Muscle layer of colon (tissue), 2 donors: ENCODE measurements at regions not wholly inside any gene's neighbourhood (a gene's known extent, or its start where the extent isn't known, plus 50 kb on each side); places are given as distances from the start of the nearest gene placed in this dataset.

Experiments used
- H3K27ac ChIP-seq: one replicate; pipeline ENCODE4 v1.7.0; 2013; ENCODE audit warnings: low read depth, mild to moderate bottlenecking, low read length, moderate library complexity
- H3K27me3 ChIP-seq, 2 donors: one replicate each; pipeline ENCODE4 v1.7.0; 2013; ENCODE audit warnings: low read length in 2 of 2, mild to moderate bottlenecking in 2 of 2; ENCODE audit not compliant: insufficient read depth in 2 of 2, control insufficient read depth in 1 of 2
- H3K36me3 ChIP-seq: one replicate; pipeline ENCODE4 v1.7.0; 2013; ENCODE audit warnings: mild to moderate bottlenecking, low read length; ENCODE audit not compliant: insufficient read depth
- H3K4me1 ChIP-seq: one replicate; pipeline ENCODE4 v1.7.0; 2013; ENCODE audit warnings: mild to moderate bottlenecking, low read length; ENCODE audit not compliant: insufficient read depth
- H3K4me3 ChIP-seq, 2 donors: one replicate each; pipeline ENCODE4 v1.7.0; 2013; ENCODE audit warnings: low read length in 2 of 2, low read depth in 1 of 2, mild to moderate bottlenecking in 1 of 2, moderate library complexity in 1 of 2
- H3K9ac ChIP-seq: one replicate; pipeline ENCODE4 v1.7.0; 2013; ENCODE audit warnings: low read length
- H3K9me3 ChIP-seq: one replicate; pipeline ENCODE4 v1.7.0; 2013; ENCODE audit warnings: mild to moderate bottlenecking, low read length
- donor health status: abdominal sarcoma.
- donor health status: Adenocarcinoma of cecum.

DNA sequence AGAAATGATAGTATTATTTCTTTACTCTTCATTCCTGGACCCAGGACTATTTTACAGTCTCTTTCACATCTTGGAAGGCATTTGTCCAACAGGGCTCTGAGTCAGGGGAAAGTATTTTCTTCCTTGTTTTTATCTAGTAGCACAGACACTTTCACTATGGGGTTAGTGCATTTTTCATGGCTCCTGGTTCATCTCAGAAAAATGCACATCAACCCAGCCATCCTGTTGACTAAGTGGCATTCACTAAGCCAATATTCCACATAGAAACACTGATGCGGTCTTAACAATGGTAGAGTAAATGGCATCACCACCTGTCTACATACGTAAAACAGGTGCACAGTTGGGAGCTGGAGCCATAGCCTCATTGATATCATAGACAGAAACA lies 87.4 kb upstream of the C1orf21 start:
- no peaks in the 10 kb centered on the region for H3K36me3 ChIP-seq
- H3K27ac ChIP-seq: no peak overlapping the region
- no peaks in the 10 kb centered on the region for H3K27me3 ChIP-seq
- no peak overlapping the region for H3K4me3 ChIP-seq
- H3K9me3 ChIP-seq: peaks cover 3% of the 10 kb centered on the region
- H3K4me1 ChIP-seq: peaks cover 25% of the 10 kb centered on the region
- H3K9ac ChIP-seq: no peak overlapping the region

GRCh38 chr1:184299796-184300195 lies 87.0 kb upstream of the C1orf21 start:
- Histone ChIP-seq H3K36me3 (no peaks in the 10 kb centered on the region), H3K27ac (no peak overlapping the region), H3K9ac (no peak overlapping the region), H3K27me3 (no peaks in the 10 kb centered on the region), H3K4me3 (no peak overlapping the region), H3K9me3 (peaks cover 3% of the 10 kb centered on the region), H3K4me1 (peaks cover 25% of the 10 kb centered on the region)

DNA sequence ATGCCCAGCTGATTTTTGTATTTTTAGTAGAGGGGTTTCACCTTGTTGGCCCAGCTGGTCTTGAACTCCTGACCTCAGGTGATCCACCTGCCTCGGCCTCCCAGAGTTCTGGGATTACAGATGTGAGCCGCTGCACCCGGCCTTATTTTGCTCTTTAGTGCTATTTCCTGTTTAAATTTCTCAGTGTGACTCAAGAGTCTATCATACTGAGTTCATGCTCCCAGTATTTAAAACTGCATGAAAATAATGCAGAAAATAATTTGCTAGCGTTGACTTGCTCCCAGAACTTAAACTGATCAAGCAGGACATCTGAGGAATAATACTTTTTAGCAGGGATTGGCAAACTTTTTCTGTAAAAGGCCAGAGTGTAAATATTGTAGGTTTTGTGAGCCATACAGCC lies 86.4 kb upstream of the C1orf21 start:
- Histone ChIP-seq H3K27me3 (no peaks in the 10 kb centered on the region), H3K9ac (no peak overlapping the region), H3K27ac (no peak overlapping the region), H3K9me3 (peaks cover 3% of the 10 kb centered on the region), H3K36me3 (no peaks in the 10 kb centered on the region), H3K4me3 (no peak overlapping the region), H3K4me1 (peaks cover 25% of the 10 kb centered on the region)

- H3K9me3 ChIP-seq: peaks cover 3% of the 10 kb centered on the region
- no peaks in the 10 kb centered on the region for H3K27me3 ChIP-seq
- peaks cover 23% of the 10 kb centered on the region for H3K4me1 ChIP-seq
- H3K27ac ChIP-seq: no peak overlapping the region
- no peaks in the 10 kb centered on the region for H3K36me3 ChIP-seq
- H3K4me3 ChIP-seq: no peak overlapping the region
- H3K9ac ChIP-seq: no peak overlapping the region
Observed at GRCh38 chr1:184301227-184301626, 85.6 kb upstream of the C1orf21 start.

GRCh38 chr1:184302346-184302745 lies 84.5 kb upstream of the C1orf21 start:
- no peak overlapping the region for H3K4me3 ChIP-seq
- peaks cover 16% of the 10 kb centered on the region for H3K4me1 ChIP-seq
- no peak overlapping the region for H3K9ac ChIP-seq
- peaks cover 3% of the 10 kb centered on the region for H3K9me3 ChIP-seq
- no peaks in the 10 kb centered on the region for H3K27me3 ChIP-seq
- H3K36me3 ChIP-seq: no peaks in the 10 kb centered on the region
- no peak overlapping the region for H3K27ac ChIP-seq

GRCh38 chr1:184310157-184310819 lies 76.5 kb upstream of the C1orf21 start:
- Histone ChIP-seq H3K4me3 (no peak overlapping the region), H3K9me3 (no peaks in the 10 kb centered on the region), H3K4me1 (no peaks in the 10 kb centered on the region), H3K27me3 (no peaks in the 10 kb centered on the region), H3K27ac (no peak overlapping the region), H3K36me3 (no peaks in the 10 kb centered on the region), H3K9ac (no peak overlapping the region)

DNA sequence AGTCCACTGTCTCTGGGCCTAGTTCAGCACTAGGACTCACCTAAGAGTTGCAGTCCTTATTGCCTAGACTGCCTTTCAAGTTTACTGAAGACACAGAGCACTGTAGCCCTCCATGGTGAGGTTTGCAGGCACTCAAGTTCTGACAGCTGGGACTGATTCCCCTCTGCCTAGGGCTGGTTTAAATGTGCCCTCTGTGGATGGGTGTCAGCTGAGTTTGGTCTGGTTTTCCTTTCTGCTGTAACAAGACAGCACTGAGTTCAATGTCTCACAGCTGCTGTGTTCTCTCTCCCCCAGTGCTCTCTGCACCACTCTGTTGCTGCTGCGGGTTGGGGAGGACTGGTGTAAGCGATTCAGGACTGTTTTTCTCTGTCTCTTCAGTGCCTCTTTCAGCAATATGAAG lies 75.2 kb upstream of the C1orf21 start:
- H3K27ac ChIP-seq: no peak overlapping the region
- no peak overlapping the region for H3K4me3 ChIP-seq
- no peak overlapping the region for H3K9ac ChIP-seq
- H3K4me1 ChIP-seq: no peaks in the 10 kb centered on the region
- H3K36me3 ChIP-seq: no peaks in the 10 kb centered on the region
- no peaks in the 10 kb centered on the region for H3K9me3 ChIP-seq
- no peaks in the 10 kb centered on the region for H3K27me3 ChIP-seq

GRCh38 chr1:184315254-184315653 lies 71.6 kb upstream of the C1orf21 start:
- H3K9me3 ChIP-seq: no peaks in the 10 kb centered on the region
- H3K27me3 ChIP-seq: no peaks in the 10 kb centered on the region
- H3K36me3 ChIP-seq: no peaks in the 10 kb centered on the region
- no peak overlapping the region for H3K9ac ChIP-seq
- H3K27ac ChIP-seq: no peak overlapping the region
- H3K4me3 ChIP-seq: no peak overlapping the region
- H3K4me1 ChIP-seq: no peaks in the 10 kb centered on the region

GRCh38 chr1:184319879-184320278 lies 67.0 kb upstream of the C1orf21 start:
- H3K27ac ChIP-seq: no peak overlapping the region
- H3K4me1 ChIP-seq: no peaks in the 10 kb centered on the region
- H3K9me3 ChIP-seq: no peaks in the 10 kb centered on the region
- H3K27me3 ChIP-seq: no peaks in the 10 kb centered on the region
- no peak overlapping the region for H3K9ac ChIP-seq
- no peak overlapping the region for H3K4me3 ChIP-seq
- H3K36me3 ChIP-seq: no peaks in the 10 kb centered on the region

- H3K36me3 ChIP-seq: no peaks in the 10 kb centered on the region
- H3K4me1 ChIP-seq: no peaks in the 10 kb centered on the region
- H3K9me3 ChIP-seq: no peaks in the 10 kb centered on the region
- H3K27ac ChIP-seq: no peak overlapping the region
- H3K9ac ChIP-seq: no peak overlapping the region
- no peak overlapping the region for H3K4me3 ChIP-seq
- H3K27me3 ChIP-seq: no peaks in the 10 kb centered on the region
Observed at GRCh38 chr1:184322253-184322652, 64.6 kb upstream of the C1orf21 start.

- no peak overlapping the region for H3K9ac ChIP-seq
- H3K4me1 ChIP-seq: no peaks in the 10 kb centered on the region
- H3K27me3 ChIP-seq: no peaks in the 10 kb centered on the region
- H3K36me3 ChIP-seq: no peaks in the 10 kb centered on the region
- H3K27ac ChIP-seq: no peak overlapping the region
- H3K9me3 ChIP-seq: no peaks in the 10 kb centered on the region
- H3K4me3 ChIP-seq: no peak overlapping the region
Observed at GRCh38 chr1:184324972-184325371, 61.9 kb upstream of the C1orf21 start.

DNA sequence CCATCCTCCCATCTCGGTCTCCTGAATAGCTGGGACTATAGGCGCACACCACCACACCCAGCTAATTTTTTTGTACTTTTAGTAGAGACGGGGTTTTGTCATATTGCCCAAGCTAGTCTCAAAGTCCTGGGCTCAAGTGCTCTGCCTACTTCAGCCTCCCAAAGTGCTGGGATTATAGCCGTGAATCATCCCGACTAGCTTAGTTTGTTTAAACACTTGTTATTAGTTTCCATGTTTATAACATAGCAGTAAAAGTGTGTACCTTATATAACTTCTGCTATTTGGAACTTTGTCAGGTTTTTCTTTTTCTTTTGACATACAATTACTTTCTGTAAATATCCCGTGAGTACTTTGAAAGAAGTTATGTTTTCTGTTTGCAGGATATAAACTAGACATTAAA lies 60.6 kb upstream of the C1orf21 start:
- Histone ChIP-seq H3K4me3 (no peak overlapping the region), H3K27me3 (no peaks in the 10 kb centered on the region), H3K36me3 (no peaks in the 10 kb centered on the region), H3K4me1 (peaks cover 12% of the 10 kb centered on the region), H3K27ac (no peak overlapping the region), H3K9ac (no peak overlapping the region), H3K9me3 (no peaks in the 10 kb centered on the region)
